Stimulated activated CD4-positive, alpha-beta T cell treated with anti-CD3 and anti-CD28 coated beads, Interleukin-2, amount 100 ng/mL, for 48 hours (primary cell): ENCODE measurements at regions not wholly inside any gene's neighbourhood (a gene's known extent, or its start where the extent isn't known, plus 50 kb on each side); places are given as distances from the start of the nearest gene placed in this dataset.
"Not testable (repeated sequence)": the region's sequence is repeated elsewhere in the genome, so short reads cannot be mapped to it uniquely, and the experiment has no call there.

Source experiments
- DNase-seq, 2 donors: peaks; one replicate each; pipeline ENCODE4 v3.0.0-alpha.2; 2020

DNA sequence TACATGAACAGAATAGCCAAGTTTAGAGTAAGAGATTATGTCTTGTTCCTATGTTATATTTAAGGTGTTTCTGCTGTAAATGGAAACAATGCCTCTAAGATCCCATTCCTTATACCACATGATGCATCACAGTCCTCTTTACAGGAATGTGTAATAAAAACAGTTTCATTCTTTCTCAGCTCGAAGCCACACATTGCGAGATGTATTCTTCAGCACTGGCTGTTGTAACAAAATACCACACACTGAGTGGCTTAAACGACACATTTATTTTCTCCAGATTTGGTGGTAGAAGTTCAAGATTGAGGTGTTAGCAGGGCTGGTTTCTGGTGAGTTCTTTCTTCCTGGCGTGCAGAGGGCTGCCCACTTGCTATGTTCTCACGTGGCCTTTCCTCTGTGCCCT is 246.2 kb downstream of the SOCS6 start:
- no peak for DNase-seq

DNA sequence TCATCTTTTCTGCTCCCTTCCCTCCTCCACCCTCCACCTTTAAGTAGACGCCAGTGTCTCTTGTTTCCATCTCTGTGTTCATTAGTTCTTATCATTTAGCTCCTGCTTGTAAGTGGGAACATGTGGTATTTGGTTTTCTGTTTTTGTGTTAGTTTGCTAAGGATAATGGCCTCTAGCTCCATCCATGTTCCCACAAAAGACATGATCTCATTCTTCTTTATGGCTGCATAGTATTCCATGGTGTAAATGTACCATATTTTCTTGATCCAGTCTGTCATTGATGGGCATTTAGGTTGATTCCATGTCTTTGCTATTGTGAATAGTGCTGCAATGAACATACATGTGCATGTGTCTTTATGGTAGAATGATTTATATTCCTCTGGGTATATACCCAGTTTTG is 236.5 kb downstream of the SOCS6 start:
- DNase-seq: not testable (repeated sequence)

DNA sequence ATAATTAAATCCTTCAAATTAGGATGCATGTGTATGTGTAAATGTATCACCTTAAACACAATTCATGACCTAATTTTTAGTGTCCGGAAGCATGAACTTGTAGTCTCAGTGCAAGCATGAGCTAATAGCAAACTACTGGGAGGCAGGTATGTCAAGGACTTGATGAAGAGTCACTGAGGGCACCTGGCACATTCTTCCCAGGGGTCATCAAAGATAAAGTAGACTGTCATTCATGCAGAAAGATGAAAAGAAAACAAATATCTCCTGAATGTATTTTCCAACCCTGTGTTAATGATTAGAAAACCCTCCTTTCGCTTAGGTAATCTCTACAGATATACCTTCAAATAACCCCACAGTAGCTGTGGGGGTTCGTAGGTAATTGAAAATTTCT is 234.9 kb downstream of the SOCS6 start:
- no peak for DNase-seq

DNA sequence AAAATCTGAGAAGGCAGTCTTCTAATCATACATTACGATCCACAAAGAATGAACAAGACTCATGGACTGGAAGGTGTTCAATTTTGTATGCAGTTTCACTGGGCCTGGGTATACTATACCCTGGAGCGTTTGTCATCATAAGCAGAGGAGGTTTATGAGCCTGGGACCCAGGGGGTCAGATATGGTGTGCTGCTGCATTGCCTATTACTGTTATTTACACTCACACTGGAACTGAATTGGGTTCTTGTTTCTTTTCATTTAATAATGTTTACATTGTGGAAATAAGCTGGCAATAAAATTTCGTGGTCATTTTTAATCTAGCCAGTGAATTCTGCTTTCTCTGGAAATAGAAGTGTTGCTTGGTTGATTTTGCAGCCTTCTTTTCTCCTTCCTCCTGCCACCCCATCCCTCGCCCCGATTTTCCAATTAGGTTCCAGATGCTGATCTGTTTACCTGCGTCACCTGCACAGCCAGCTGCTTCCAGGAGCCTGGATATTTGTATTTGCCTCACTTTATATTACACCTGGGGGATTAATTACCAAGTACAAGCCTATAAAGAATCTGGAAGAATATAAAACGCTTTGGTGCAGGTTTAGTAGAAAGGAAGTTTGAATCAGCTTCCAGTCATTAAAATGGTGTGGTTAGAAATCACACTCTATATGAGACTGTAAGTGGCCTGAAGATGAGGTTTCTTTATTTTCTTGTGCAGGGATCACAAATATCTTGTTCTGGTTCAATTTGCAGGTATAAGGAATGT is 234.4 kb downstream of the SOCS6 start:
- DNase-seq: no peak

DNA sequence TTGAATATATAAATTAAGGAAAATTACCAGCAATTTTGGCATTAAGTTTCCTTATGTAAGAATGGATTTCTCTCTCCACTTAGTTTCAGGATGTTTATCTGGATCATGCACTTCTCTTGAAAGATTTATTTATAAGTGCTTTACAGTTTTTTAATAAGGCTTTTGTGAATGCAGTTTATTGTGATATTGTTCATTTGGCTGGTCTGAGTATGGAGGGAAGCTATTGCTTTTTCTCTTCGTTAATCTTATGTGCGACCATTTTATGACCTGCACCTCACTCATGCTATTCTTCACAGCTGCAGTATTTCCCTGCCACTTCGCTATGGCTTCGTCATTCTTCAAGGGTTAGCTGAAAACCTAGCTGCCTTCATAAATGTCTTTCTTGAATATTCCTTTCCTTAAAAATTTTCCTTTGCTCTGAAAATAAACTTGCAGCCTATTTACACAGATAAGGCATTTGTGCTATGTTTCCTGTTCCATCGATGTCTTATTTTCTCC is 233.4 kb downstream of the SOCS6 start:
- DNase-seq: no peak

DNA sequence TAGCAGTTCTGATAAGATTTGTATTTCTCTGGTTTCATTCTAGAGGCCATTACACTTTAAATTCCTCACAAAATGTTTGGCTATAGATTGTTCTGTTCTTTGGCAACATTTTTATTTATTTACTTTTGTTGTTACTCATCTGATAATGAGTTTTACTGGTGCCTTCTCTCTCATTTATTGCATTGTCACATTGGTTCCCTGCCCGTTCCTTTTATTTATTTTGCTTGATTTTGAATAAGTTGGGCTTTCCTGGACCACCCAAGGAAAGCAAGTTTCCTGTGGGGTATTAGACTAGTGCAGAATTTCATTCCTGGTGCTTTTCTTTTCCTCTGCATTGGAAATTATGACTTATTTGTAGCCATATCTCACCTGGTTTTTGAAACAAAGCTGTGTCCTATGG is 232.0 kb downstream of the SOCS6 start:
- no peak for DNase-seq

DNA sequence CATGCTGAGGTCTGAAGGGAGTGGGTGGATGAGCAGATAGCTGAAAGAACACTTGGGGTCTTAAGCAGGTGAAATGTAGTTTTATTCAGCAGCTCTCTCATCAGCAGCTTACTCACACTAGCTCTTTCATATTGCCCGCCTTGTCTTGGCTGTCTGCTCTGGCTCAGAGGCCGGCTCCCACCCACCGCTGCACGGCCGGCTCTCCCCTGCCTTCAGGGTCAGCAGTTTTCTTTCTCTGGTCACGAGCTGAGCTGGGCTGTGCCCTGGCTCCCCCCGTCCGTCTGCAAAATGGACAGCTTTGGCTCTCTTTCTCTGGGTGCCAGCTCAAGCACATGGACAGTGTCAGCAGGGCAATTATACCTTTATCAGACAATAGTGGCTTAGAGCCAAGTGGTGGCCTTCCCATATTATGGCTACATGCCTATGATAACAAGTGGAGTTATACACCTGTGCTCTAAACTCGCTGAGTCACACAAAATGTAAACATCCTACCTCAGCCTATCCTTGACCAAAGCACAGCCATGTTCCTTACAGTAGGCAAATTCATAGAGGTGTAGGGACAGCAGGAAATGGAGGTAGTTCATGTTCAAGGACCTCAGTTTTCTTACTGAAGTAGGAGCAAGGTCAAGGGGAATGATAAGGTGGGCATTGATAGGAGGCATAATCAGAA is 224.8 kb downstream of the SOCS6 start:
- DNase-seq: no peak

DNA sequence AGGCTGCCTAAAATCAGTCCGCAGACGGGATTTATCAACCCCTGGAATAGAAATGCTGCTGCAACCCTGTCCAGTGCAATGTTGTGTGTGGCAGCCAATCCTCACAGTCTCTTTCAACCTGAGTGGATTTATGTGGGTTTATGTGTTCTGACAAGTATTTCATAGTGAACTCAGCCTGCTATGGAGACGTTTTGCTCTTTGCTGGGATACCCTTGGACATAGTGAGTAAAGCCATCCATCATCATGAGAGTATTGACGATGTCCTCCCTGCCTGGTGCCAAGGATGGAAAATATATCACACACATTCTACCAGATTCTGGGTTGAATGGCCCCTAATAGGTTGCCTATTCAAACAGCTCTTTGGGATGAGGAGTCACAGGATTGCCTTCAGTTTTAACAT is 219.1 kb downstream of the SOCS6 start:
- DNase-seq: no peak

DNA sequence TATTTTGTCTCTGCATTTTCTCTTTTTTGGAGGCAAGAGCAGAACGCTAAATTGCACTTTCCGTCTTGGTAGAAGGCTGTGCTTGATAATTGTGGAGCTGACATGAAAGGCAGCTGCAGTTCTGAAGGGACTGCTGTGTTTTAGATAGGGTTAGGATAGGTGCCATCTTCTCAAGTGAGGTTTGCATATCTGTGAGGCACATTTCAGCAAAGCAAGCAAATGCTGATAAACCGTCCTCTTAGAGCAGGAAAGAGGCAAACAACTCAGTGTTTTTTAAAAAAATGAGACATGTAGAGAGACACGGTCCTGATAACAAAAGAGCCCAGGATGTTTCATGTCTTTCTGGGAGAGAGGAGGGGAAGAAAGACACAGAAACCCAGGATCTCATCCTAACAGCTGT is 217.7 kb downstream of the SOCS6 start:
- no peak for DNase-seq

DNA sequence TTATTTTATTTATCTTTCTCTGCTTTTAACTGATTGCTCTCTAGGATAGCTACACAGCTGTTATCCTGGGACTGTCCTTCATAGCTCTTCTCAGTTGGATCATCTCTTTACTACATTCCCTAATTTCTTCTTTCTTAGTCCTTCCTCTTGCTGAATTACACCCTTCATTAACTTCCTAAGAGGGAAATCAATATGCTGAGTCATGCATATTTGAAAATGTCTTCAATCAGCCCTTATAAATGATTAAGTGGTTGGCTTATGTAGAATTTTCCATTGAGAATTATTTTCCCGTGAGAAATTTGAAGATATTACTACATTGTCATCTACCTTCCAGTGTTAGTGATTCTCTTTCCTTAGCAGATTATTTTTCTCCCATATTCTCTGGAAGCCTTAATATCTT is 214.2 kb downstream of the SOCS6 start:
- DNase-seq: no peak

DNA sequence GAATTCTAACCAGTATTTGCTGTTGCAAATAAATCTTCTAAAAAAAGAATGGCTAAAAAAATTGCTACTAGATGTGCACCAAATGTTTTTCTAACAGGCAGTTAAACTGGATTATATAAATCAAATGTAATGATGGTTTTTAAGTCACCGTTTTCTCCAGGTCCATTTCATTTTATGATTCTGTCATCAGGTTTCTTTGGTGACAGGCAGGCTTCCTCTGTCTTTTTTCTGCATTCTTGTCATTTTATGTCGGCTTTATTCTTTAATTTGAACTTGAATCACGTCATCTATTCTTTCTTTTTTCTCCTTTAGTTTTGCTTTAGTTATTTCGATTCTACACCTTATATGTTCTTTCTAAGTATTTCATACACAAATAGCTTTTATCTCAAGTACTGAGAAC is 212.5 kb downstream of the SOCS6 start:
- DNase-seq: no peak

DNA sequence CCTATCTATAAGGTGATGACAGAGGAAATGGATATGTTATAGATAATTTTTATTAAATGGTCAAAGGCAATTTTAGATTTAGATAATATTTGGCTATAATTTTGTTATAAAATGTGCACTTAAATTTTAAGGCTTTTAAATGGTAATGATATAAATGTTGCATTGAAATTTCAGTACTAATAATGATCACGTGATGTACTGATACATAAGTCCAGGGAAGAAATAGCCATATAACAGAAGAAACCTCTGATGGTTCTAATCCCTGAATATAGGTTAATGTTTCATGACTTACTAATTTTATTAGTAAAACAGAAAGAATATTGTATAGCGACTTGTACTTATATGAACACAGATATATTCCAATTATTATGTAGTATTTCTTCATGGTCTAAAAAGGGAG is 211.9 kb downstream of the SOCS6 start:
- no peak for DNase-seq

DNA sequence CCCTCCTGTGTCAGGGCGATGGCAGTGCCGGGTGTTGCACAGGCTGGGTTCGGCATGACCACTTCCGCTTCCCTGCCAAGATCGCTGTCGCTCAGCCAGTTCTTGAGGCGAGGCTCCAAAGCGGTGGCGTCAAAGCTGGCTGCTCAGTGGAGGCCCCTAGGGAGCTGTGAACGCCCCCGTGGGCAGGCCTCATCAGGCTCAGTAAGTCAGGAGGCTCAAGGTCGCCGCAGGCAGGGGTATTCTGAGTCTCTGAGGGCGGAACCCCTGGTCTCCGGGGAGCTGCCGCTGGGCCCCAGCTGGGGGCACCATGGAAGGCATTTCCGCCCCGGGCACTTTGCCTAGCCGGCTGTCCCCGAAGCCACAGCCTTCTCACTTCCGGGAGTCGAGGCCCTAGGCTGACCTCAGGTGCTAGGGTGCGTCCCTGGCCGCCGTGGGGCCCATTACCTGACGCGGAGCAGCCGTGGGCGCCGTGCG is 210.4 kb downstream of the SOCS6 start:
- DNase-seq: no peak

DNA sequence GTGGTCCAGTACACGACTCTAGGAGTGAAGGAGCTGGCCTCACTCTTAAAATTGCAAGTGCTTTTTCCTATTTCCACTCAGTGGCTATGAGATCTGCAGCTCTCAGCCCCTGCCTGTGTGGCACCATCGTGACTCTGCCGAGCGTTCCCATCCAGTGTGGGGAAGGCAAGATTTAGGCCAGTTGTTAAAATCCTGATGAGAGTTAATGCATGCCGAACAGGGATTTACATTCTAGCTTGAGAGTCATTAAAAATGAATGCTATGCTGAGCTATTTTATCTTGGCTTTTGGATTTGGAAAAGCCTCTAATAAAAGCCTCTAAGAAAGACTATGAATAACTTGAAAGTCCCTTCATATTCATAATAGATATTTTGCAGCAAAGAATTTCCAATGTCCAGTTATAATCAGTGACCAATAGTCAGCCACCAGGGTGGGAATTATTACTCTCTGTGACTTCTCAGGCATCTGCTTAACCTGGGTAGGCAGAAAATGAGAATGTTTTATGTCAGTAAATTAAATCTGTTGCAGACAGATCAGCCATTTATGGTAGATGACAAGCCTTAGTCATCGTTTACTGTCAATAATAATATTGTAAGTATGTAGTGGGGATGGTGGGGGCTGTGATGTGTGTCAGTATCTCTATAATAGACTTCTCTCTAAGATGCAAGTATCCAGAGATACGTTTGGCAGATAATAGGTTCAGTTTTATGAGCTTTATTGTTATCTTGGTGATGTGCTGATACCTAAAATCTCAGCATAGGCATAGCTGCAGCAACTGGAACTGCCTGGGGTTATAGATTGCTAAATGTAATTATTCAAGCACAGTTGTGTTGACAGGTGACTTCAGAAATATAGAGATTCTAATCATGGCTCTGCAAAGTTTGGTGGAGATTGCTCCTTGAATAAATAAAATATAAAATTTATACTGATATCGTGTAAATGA is 207.8 kb downstream of the SOCS6 start:
- no peak for DNase-seq

DNA sequence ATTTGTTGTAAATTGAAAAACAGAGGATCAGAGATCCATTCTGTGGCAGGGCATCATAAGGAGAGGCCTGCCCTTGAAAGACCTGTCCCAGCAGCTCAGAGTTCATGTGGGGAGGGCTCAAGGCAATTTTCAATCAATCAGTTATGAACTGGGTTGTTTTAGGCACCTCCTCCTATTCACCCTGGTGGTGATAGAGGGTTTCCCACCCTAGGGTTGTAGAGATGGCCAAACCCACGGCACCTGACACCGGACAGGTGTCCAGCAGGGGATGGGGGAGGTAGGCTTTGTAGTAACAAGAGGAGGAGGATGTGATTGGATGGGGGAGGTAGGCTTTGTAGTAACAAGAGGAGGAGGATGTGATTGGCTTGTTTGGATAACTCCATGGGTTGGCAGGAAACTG is 205.7 kb downstream of the SOCS6 start:
- no peak for DNase-seq

DNA sequence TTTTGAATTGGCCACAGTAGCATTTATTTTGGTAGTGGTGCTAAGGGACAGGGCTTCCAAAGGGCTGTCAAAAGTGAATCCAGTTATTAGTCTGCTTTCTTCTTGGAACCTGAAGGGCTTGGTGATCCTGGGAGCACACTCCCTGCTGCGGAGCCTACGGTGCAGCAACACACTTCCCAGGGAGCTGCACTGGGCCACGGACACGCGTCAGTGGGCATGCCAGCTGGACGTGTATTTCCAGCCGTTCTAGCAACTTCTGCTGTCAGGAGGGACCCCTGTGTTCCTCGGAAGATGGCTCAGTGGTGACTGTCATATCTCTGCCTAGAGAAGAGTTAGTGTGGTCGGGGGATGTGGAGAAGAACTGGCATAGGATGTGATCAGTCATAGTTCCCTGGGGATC is 204.6 kb downstream of the SOCS6 start:
- DNase-seq: no peak

DNA sequence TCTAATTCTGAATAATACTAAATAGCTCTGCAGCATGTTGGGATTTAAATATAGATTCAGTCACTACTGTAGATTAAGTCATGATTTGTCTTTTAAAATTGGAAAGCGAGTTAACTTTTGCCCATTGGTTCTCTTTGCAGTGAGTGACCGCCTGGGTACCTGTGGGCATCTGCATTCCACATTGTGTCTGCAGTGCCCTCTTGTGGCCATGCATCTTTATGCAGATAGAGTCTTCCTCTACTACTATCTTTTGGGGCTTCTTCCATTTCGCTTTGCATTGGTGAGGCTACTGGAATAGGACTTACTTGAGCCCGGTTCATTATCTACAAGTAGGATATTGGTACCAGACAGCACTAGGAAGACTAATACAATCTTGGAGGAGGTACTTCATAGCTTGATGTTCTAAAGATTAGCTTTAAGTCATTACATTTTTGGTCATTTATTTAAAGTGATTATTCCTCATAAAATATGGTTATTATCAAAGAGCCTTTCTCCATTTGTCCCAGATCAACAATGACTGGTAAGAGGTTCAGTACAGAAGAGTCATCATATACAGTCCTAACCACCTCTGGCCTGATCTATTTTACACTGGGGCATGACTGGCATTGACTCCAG is 203.0 kb downstream of the SOCS6 start:
- DNase-seq: peak; percentile 56 to 58

DNA sequence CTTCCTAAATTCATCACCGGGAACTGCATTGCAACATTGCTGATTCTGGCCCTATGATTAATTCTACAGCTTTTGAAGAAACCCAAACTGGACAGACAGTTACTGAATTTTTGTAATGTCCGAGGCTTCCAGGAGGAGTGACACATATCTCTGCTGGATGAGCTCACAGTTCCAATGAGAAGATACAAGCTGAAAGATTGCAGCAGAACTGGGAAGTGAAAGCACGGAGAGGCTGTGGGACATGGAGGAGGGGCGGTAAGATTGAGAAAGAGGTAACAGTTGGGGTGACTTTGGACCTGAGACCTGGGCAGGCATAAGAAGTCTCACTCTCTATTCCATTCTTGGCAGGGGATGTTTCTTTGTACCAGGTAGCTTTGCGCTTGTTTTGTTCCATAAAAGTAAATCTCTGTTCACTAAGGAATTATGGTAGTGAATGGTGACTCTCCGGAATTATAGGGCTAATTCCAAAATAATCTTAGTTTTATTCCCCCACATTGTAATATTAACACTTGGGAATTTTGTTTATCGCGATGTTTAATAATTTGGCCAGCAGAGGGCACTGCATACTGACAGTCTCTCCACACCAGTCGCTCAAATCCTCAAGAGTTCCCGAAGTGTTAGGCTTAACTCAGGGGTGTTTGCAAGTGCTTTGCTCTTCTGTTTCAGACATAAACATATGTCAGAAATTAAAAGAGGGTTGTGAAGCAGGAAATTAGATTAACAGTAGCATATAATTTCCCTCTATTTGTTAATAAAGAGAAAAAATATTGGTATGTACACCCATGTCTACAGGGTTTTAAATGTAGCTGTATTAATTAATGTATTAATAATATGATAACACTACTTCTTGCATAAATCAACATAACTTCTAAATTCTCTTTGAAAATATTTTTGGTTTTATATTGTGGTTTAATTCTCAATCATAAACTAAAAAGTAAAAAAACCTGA is 201.4 kb downstream of the SOCS6 start:
- peak; percentile 11 to 32 for DNase-seq

DNA sequence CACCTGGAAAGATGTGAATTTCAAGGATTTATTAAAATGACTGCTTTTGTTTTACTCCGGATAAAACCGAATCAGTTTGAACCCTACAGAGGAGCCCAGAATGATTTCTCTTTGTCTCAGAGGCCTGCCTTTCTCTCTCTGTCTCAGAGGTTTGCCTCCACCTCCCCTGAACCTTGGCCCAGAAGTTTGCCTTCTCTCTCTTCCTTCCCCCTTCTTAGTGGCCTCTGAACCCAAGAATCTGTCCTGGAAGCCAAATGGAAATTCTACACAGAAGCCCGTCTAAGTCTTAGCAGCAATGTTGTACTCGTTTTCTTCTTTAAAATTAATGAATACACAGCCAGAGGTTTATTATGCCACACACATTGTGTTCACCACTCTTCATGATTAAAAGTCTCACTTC is 200.7 kb downstream of the SOCS6 start:
- no peak for DNase-seq

DNA sequence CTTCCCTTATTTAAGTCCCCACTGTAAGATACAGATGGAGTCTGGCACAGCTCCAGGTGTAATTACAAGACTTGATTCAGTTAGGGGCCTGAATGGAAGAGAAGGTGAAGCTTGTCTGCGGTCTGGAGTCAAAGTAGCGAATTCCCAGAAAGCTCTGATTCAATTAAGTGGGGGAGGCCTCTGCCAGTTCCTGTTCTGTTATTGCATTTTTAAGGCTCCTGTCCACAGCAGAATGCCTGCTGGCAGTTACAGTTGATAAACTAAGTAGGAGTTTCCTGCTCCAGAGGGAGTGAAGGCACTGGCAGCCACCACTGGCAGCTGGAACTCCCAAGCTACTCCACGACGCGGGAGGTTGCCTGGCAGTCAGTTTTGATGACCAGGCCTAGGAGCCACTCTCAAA is 181.1 kb downstream of the SOCS6 start:
- DNase-seq: no peak

DNA sequence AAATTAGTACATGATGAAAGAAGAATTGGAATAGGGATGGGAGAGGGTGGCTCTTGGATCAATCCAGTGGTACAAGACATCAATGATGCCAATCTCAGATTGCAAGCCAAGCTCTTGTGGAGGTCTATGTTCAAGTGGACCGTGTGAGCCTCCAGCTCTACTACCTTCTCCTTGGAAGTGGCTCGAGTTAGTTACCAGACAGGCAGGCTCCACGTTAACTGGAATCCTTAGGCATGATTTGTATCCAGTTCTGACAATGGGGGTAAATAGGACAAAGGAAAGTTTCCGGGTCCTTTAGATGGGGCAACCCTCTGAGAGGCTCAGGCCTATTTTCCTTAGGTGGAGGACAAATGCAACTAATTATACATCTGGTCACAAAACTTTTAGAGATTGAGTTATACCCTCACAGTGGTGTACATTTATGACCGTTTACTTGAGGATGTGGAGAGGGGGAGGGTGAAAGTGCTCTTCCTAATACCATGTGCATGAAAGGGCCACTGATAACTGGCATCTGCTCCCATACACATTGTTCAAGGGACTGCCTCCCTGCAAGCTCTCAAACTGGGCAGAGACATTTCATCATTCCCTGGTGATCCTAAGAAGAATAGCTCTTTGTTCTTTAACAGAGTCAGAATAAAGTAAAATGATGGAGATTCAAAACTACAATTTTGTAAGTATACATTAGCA is 180.2 kb downstream of the SOCS6 start:
- DNase-seq: no peak
